Ectodermal cell (in vitro differentiated cells): ENCODE measurements at regions not wholly inside any gene's neighbourhood (a gene's known extent, or its start where the extent isn't known, plus 50 kb on each side); places are given as distances from the start of the nearest gene placed in this dataset.

Experiments used
- H3K27ac ChIP-seq: 2 replicates; pipeline ENCODE4 v1.7.0; 2013; ENCODE audit warnings: mild to moderate bottlenecking, low read depth, low read length; ENCODE audit not compliant: insufficient read depth, poor library complexity, severe bottlenecking
- H3K27me3 ChIP-seq: 2 replicates; pipeline ENCODE4 v1.7.0; 2013; ENCODE audit warnings: mild to moderate bottlenecking, low read length; ENCODE audit not compliant: insufficient read depth, control insufficient read depth, poor library complexity, severe bottlenecking
- H3K36me3 ChIP-seq: one replicate; pipeline ENCODE4 v1.7.0; 2013; ENCODE audit warnings: low read length; ENCODE audit not compliant: control insufficient read depth, insufficient read depth
- H3K4me1 ChIP-seq: one replicate; pipeline ENCODE4 v1.7.0; 2013; ENCODE audit warnings: low read length; ENCODE audit not compliant: control insufficient read depth, insufficient read depth
- H3K4me3 ChIP-seq: 2 replicates; pipeline ENCODE4 v1.7.0; 2013; ENCODE audit warnings: low read depth, low read length, control low read depth; ENCODE audit not compliant: insufficient read depth
- H3K9me3 ChIP-seq: 2 replicates; pipeline ENCODE4 v1.7.0; 2013; ENCODE audit warnings: mild to moderate bottlenecking, low read length, moderate library complexity; ENCODE audit not compliant: control insufficient read depth
- WGBS, 2 experiments: methylation state at CpG; one replicate each; pipeline ENCODE4 v1.1.7; 2013; ENCODE audit warnings: missing lambda C conversion rate in 2 of 2; 5-methylcytosine and 5-hydroxymethylcytosine counted together

GRCh38 chr2:217387776-217388387 lies 528.0 kb upstream of the TNP1 start:
- H3K9me3 ChIP-seq: peaks cover 4% of the 10 kb centered on the region
- 86 to 91% methylated on average over 4 of the region's 4 CpGs for WGBS, 2 experiments
- no peak overlapping the region for H3K27ac ChIP-seq
- H3K36me3 ChIP-seq: no peaks in the 10 kb centered on the region
- peaks cover 3% of the 10 kb centered on the region for H3K4me1 ChIP-seq
- H3K4me3 ChIP-seq: no peak overlapping the region
- H3K27me3 ChIP-seq: no peaks in the 10 kb centered on the region

DNA sequence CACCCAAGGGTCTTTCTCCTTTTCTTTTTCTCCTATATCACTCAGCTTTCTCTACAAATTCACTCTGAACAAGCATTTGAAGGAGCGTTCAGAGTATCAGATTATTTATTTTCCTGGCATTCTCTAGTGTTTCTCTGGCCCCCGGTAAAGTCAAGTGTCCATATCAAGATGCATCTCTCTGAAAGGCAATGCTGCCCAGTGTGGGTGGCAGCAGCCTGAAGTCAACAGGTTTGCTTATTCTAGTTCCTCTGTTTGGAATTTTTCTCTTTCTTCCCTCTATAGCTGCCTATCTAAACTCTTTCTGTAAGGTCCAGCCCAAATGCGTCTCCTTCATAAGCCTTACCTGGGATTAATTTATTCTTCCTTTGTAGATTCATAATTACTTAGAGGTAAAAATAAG lies 526.2 kb upstream of the TNP1 start:
- Histone ChIP-seq H3K9me3 (peaks cover under 1% of the 10 kb centered on the region), H3K4me1 (peaks cover 3% of the 10 kb centered on the region), H3K27ac (no peak overlapping the region), H3K4me3 (no peak overlapping the region), H3K27me3 (no peaks in the 10 kb centered on the region), H3K36me3 (no peaks in the 10 kb centered on the region)
- WGBS, 2 experiments: 50 to 65% methylated on average over 2 to 3 of the region's 3 CpGs

DNA sequence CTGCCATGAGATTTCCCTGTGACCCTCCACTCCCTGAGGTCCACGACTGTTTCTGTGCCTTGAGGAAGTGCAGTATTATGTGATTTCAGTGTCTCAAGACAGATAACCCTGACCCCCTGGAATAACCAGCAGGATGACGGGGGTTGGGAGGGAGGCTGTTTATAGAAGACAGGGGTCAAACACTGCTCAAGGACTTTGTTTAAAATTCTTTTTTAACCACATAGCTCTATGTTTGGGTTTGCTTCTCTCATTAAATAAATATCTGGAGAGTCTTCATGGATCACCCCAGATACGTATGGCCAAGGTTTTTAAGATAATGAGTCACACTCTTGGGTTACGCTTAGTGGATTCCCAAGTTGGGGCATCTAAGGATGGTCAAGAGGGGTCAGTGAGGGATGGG lies 523.8 kb upstream of the TNP1 start:
- H3K36me3 ChIP-seq: no peaks in the 10 kb centered on the region
- H3K27ac ChIP-seq: no peak overlapping the region
- no peaks in the 10 kb centered on the region for H3K9me3 ChIP-seq
- peaks cover 3% of the 10 kb centered on the region for H3K4me1 ChIP-seq
- no peaks in the 10 kb centered on the region for H3K27me3 ChIP-seq
- WGBS, 2 experiments: 92 to 96% methylated on average over 4 of the region's 4 CpGs
- H3K4me3 ChIP-seq: no peak overlapping the region

DNA sequence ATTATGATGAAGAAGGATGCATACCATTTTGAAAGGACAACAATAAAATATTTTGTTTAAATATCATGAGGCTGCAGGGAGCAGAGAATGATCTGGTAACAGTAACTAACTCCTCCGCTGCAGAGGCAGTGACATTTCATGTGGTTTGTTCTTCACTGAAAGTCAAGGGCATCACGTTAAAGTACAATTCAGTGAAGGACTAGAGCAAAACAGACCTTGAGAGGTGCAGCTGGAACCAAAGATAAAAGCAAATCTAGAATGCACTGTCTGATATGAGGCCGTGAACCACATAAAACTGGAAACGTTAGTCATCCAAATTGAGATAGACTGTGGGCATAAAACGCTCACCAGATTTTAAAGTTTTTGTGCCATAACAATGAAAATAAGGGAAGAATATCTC lies 522.9 kb upstream of the TNP1 start:
- Histone ChIP-seq H3K4me3 (no peak overlapping the region), H3K27me3 (no peaks in the 10 kb centered on the region), H3K27ac (no peak overlapping the region), H3K36me3 (no peaks in the 10 kb centered on the region), H3K9me3 (no peaks in the 10 kb centered on the region), H3K4me1 (peaks cover 1% of the 10 kb centered on the region)
- 92 to 95% methylated on average over 5 of the region's 5 CpGs for WGBS, 2 experiments

GRCh38 chr2:217379807-217380206 lies 519.9 kb upstream of the TNP1 start:
- H3K36me3 ChIP-seq: no peaks in the 10 kb centered on the region
- H3K9me3 ChIP-seq: no peaks in the 10 kb centered on the region
- H3K27ac ChIP-seq: no peak overlapping the region
- no peak overlapping the region for H3K4me3 ChIP-seq
- no peaks in the 10 kb centered on the region for H3K27me3 ChIP-seq
- WGBS, 2 experiments: 91 to 95% methylated on average over 6 of the region's 6 CpGs
- no peaks in the 10 kb centered on the region for H3K4me1 ChIP-seq

DNA sequence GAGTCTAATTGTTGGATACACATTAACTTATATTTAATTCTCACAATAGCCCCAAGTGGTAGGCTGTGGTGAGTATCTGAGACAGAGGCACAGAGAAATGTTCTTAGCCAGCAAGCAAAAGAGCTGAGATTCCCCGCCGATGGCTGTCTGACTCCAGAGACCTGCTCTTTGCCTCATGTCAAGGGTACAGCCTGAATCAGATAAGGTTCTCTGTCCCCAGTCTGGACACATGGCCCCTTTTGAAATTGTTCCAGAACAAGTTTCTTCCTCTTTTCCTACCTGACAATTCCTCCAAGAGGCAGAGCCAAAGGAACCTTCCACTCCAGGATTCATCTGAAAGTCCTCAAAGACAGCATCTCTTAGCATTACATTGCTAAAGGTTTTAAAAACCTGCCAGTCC lies 512.9 kb upstream of the TNP1 start:
- WGBS, 2 experiments: 92 to 95% methylated on average over 2 of the region's 2 CpGs
- peaks cover 13% of the 10 kb centered on the region for H3K4me1 ChIP-seq
- H3K27me3 ChIP-seq: no peaks in the 10 kb centered on the region
- H3K27ac ChIP-seq: no peak overlapping the region
- no peak overlapping the region for H3K4me3 ChIP-seq
- no peaks in the 10 kb centered on the region for H3K9me3 ChIP-seq
- H3K36me3 ChIP-seq: no peaks in the 10 kb centered on the region

DNA sequence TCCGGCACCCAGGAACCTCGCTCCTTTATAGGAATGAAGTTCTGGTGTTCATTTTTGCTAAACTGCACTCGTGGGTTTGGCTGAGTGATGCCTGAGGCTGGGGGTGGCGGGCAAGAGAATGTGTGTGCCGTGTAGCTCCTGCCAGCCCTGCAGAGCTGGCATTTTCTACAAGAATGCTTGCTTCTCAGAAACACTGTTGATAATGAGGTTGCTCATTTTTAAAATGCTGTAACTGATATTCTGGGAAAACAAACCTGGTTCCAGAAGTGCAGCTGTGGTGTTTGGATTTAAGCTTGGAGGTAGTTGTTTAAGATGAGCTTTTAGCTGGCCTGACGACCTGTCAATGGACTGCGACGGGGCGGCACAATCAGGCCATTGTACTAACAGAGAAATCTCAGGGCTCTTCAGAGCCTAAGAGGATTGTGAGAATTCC lies 511.9 kb upstream of the TNP1 start:
- no peak overlapping the region for H3K4me3 ChIP-seq
- H3K36me3 ChIP-seq: no peaks in the 10 kb centered on the region
- WGBS, 2 experiments: 70 to 76% methylated on average over 9 of the region's 9 CpGs
- no peaks in the 10 kb centered on the region for H3K9me3 ChIP-seq
- H3K27ac ChIP-seq: no peak overlapping the region
- peaks cover 20% of the 10 kb centered on the region for H3K4me1 ChIP-seq
- no peaks in the 10 kb centered on the region for H3K27me3 ChIP-seq

- H3K9me3 ChIP-seq: no peaks in the 10 kb centered on the region
- H3K4me3 ChIP-seq: no peak overlapping the region
- H3K27ac ChIP-seq: no peak overlapping the region
- H3K27me3 ChIP-seq: no peaks in the 10 kb centered on the region
- H3K4me1 ChIP-seq: peaks cover 29% of the 10 kb centered on the region
- WGBS, 2 experiments: 91 to 94% methylated on average over 2 to 5 of the region's 5 CpGs
- no peaks in the 10 kb centered on the region for H3K36me3 ChIP-seq
Measured at GRCh38 chr2:217370391-217370790, 510.5 kb upstream of the TNP1 start.

DNA sequence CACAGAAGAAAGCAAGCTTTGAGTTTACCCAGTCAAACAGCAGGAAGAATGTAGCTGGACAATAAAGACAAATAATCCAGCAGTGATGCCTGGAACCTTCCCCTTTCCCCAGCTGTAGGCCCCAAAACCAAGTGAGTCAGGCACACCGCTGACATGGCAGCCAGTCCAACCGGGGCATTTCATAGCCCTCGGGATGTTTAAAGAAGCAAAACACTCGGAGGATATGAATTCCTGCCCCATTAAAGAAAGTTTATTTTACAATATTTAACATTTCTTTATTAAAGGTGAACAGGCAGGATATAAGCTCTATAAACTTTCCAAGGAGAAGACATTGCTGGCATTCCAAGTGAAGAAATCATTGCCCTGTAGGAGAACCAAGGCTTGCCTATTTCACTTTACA lies 507.6 kb upstream of the TNP1 start:
- no peak overlapping the region for H3K27ac ChIP-seq

DNA sequence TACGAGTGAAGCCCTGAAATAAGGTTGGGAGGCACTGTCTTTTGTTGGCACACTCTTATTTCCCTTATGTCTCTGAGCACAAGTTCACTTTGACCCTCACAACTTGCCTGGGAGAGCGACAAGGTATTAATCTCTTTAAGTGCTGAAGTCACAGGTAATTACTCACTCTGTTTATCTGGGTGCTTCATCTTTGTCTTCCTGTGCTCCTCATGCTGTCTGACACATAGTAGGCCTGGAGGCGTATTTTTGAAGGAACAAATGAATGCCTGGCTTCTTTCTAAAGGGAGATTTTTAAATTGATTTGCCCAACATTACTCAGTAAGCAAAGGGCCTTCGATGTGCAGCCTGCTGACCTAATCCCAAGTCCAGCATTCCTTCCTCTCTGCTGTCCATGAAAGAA lies 507.1 kb upstream of the TNP1 start:
- WGBS, 2 experiments: 89 to 92% methylated on average over 4 of the region's 4 CpGs
- Histone ChIP-seq H3K4me3 (no peak overlapping the region), H3K9me3 (no peaks in the 10 kb centered on the region), H3K27me3 (no peaks in the 10 kb centered on the region), H3K4me1 (peaks cover 21% of the 10 kb centered on the region), H3K27ac (no peak overlapping the region), H3K36me3 (no peaks in the 10 kb centered on the region)

More for the DNA sequence above, 507.6 kb upstream of the TNP1 start:
- no peaks in the 10 kb centered on the region for H3K9me3 ChIP-seq
- 87 to 98% methylated on average over 3 to 4 of the region's 4 CpGs for WGBS, 2 experiments
- H3K4me3 ChIP-seq: no peak overlapping the region
- H3K36me3 ChIP-seq: no peaks in the 10 kb centered on the region
- H3K4me1 ChIP-seq: peaks cover 26% of the 10 kb centered on the region
- no peaks in the 10 kb centered on the region for H3K27me3 ChIP-seq
